ENCODE measurements at regions not wholly inside any gene's neighbourhood (a gene's known extent, or its start where the extent isn't known, plus 50 kb on each side); places are given as distances from the start of the nearest gene placed in this dataset.

DNA sequence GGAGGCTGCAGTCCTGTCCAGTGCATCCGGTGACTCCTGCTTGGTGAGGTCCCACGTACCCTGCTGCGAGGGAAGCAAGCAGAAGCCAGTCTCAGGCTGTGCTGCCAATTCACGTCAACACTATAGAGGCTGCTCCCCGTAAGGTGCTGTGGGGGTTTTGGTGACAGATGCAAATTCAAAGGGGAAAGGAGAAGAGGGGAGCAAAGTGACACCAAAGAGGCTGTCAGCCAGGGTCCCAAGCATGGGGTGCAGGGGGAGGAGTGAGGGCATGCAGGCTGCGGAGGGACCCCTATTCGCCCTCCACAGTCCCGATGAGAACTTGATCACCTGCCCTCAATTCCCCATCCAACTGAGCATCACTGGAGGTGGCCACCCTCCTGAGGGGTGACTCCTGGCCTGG lies 179.4 kb upstream of the HS6ST1 start:
- Mint-ChIP-seq H3K27me3 (ENCODE audit: low read depth) (no peaks in the 10 kb centered on the region), H3K4me3 (no peak overlapping the region), H3K9me3 (no peaks in the 10 kb centered on the region), H3K4me1 (peaks cover 17% of the 10 kb centered on the region), H3K27ac (no peak overlapping the region), H3K36me3 (no peaks in the 10 kb centered on the region)
- ATAC-seq (no peak), DNase-seq (ENCODE audit: low spot score) (no peak)
- POLR2A ChIA-PET: no interaction called here
- CTCF ChIA-PET: no interaction called here
- TF ChIP-seq ZNF671 (CRISPR knock-in tag; IDR thresholded peaks at IDR 0.05) (no peak), ETV6 (CRISPR knock-in tag; IDR thresholded peaks at IDR 0.05) (no peak), FOXK1 (CRISPR knock-in tag; IDR thresholded peaks at IDR 0.05) (no peak), AR (CRISPR knock-in tag; IDR thresholded peaks at IDR 0.05) (no peak), E2F5 (CRISPR knock-in tag; IDR thresholded peaks at IDR 0.05) (no peak), GABPB1 (CRISPR knock-in tag; IDR thresholded peaks at IDR 0.05) (no peak), ZSCAN18 (CRISPR knock-in tag; IDR thresholded peaks at IDR 0.05) (no peak), IRF1 (CRISPR knock-in tag; IDR thresholded peaks at IDR 0.05) (no peak), MXD4 (CRISPR knock-in tag; IDR thresholded peaks at IDR 0.05; ENCODE audit: borderline replicate concordance) (no peak), ZBTB43 (CRISPR knock-in tag; IDR thresholded peaks at IDR 0.05) (no peak), ZNF263 (CRISPR knock-in tag; IDR thresholded peaks at IDR 0.05; ENCODE audit: low read depth) (no peak), TCF7 (CRISPR knock-in tag; IDR thresholded peaks at IDR 0.05; ENCODE audit: low read depth) (no peak)
- TF ChIP-seq, protein P1, sequence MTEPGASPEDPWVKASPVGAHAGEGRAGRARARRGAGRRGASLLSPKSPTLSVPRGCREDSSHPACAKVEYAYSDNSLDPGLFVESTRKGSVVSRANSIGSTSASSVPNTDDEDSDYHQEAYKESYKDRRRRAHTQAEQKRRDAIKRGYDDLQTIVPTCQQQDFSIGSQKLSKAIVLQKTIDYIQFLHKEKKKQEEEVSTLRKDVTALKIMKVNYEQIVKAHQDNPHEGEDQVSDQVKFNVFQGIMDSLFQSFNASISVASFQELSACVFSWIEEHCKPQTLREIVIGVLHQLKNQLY (CRISPR knock-in tag; IDR thresholded peaks at IDR 0.05): no peak
- TF ChIP-seq, protein P2, sequence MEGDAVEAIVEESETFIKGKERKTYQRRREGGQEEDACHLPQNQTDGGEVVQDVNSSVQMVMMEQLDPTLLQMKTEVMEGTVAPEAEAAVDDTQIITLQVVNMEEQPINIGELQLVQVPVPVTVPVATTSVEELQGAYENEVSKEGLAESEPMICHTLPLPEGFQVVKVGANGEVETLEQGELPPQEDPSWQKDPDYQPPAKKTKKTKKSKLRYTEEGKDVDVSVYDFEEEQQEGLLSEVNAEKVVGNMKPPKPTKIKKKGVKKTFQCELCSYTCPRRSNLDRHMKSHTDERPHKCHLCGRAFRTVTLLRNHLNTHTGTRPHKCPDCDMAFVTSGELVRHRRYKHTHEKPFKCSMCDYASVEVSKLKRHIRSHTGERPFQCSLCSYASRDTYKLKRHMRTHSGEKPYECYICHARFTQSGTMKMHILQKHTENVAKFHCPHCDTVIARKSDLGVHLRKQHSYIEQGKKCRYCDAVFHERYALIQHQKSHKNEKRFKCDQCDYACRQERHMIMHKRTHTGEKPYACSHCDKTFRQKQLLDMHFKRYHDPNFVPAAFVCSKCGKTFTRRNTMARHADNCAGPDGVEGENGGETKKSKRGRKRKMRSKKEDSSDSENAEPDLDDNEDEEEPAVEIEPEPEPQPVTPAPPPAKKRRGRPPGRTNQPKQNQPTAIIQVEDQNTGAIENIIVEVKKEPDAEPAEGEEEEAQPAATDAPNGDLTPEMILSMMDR (IDR thresholded peaks at IDR 0.05): no peak
- TF ChIP-seq, protein P3, sequence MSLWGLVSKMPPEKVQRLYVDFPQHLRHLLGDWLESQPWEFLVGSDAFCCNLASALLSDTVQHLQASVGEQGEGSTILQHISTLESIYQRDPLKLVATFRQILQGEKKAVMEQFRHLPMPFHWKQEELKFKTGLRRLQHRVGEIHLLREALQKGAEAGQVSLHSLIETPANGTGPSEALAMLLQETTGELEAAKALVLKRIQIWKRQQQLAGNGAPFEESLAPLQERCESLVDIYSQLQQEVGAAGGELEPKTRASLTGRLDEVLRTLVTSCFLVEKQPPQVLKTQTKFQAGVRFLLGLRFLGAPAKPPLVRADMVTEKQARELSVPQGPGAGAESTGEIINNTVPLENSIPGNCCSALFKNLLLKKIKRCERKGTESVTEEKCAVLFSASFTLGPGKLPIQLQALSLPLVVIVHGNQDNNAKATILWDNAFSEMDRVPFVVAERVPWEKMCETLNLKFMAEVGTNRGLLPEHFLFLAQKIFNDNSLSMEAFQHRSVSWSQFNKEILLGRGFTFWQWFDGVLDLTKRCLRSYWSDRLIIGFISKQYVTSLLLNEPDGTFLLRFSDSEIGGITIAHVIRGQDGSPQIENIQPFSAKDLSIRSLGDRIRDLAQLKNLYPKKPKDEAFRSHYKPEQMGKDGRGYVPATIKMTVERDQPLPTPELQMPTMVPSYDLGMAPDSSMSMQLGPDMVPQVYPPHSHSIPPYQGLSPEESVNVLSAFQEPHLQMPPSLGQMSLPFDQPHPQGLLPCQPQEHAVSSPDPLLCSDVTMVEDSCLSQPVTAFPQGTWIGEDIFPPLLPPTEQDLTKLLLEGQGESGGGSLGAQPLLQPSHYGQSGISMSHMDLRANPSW (CRISPR knock-in tag; conservative IDR thresholded peaks at IDR 0.05; ENCODE audit: low read depth): no peak
